HCT116 (cell line): ENCODE measurements at regions not wholly inside any gene's neighbourhood (a gene's known extent, or its start where the extent isn't known, plus 50 kb on each side); places are given as distances from the start of the nearest gene placed in this dataset.
"Not testable (repeated sequence)": the region's sequence is repeated elsewhere in the genome, so short reads cannot be mapped to it uniquely, and the experiment has no call there.

Source experiments
- ATAC-seq: fragments of 200-7000 bp; cut with Tn5 transposase; 2 replicates; pipeline ENCODE4 v1.9.1; 2020; ENCODE audit warnings: mild to moderate bottlenecking, moderate library complexity
- BruUV-seq: library from RNA; stranded (reverse); fragments of 400-500 nt; replicated peaks from 2 replicates; lab custom pipeline; 2021; lab: Mats Ljungman, UMichigan
- CTCF ChIA-PET: fragments of 300-600 bp; sonication (Branson Sonifier 250); formaldehyde crosslinking; loops from one replicate; lab custom pipeline; 2021; ENCODE audit warnings: antibody characterized with exemption; lab: Charles Lee
- POLR2A ChIA-PET: fragments of 300-600, 350-600 bp; sonication (Branson Sonifier 250); formaldehyde crosslinking; loops from one replicate; lab custom pipeline; 2021; ENCODE audit warnings: antibody characterized with exemption; lab: Charles Lee
- RAD21 ChIA-PET, 2 experiments: fragments of 300-600 bp; sonication (Branson Sonifier 250); formaldehyde crosslinking; loops; one replicate each; lab custom pipeline; 2023; ENCODE audit warnings: low total read pairs in 2 of 2; ENCODE audit not compliant: uncharacterized antibody in 2 of 2, unreplicated experiment in 2 of 2, low non-redundant PET in 1 of 2; lab: Charles Lee
- DNase-seq: peaks from one replicate; pipeline ENCODE4 v3.0.0-alpha.2; 2010; ENCODE audit warnings: low read depth, low spot score
- H2AFZ ChIP-seq: fragments of 200-600 bp; shearing (Covaris generic), sonication (generic); 2 replicates; pipeline ENCODE4 v1.6.1; 2017; ENCODE audit warnings: low read depth, mixed run types, mixed read lengths, antibody characterized with exemption, low read length; ENCODE audit not compliant: poor library complexity, severe bottlenecking
- H3K27ac ChIP-seq: 2 replicates; pipeline ENCODE4 v1.5.1; 2012; ENCODE audit warnings: low read depth, low read length
- H3K27me3 ChIP-seq: fragments of 200-600 bp; sonication (generic); 2 replicates; pipeline ENCODE4 v1.6.1; 2016; ENCODE audit warnings: mixed run types, low read length, mixed read lengths; ENCODE audit not compliant: insufficient read depth
- H3K36me3 ChIP-seq, 2 experiments: fragments of 200-500 bp in 1 of 2; fragments of 200-600 bp in 1 of 2; sonication (Bioruptor generic) in 1 of 2; sonication (generic) in 1 of 2; 2 replicates each; pipeline versions ENCODE4 v1.5.1 to v1.6.1; 2014 to 2016; ENCODE audit warnings: low read length in 2 of 2, inconsistent platforms in 1 of 2, mixed read lengths in 1 of 2, mixed run types in 1 of 2; ENCODE audit not compliant: insufficient read depth in 2 of 2, control insufficient read depth in 1 of 2
- H3K4me1 ChIP-seq, 2 experiments: fragments of 200-600 bp in 1 of 2; sonication (generic) in 1 of 2; 2 replicates each; pipeline versions ENCODE4 v1.5.1 to v1.6.1; 2012 to 2017; ENCODE audit warnings: low read length in 2 of 2, inconsistent platforms in 1 of 2, mild to moderate bottlenecking in 1 of 2, mixed read lengths in 1 of 2, mixed run types in 1 of 2, moderate library complexity in 1 of 2; ENCODE audit not compliant: insufficient read depth in 2 of 2, control insufficient read depth in 1 of 2
- H3K4me2 ChIP-seq: fragments of 200-600 bp; sonication (generic); 2 replicates; pipeline ENCODE4 v1.6.1; 2017; ENCODE audit warnings: mixed run types, low read length, mixed read lengths
- H3K4me3 ChIP-seq, 2 experiments: fragments of 200-600 bp in 1 of 2; sonication (generic) in 1 of 2; replicated peaks in 1 of 2; 2 replicates each; pipeline ENCODE4 v1.5.1; 2011 to 2016; ENCODE audit warnings: low read length in 2 of 2, control low read depth in 1 of 2, low read depth in 1 of 2, mild to moderate bottlenecking in 1 of 2, mixed read lengths in 1 of 2, mixed run types in 1 of 2
- H3K79me2 ChIP-seq: fragments of 200-600 bp; sonication (generic); 2 replicates; pipeline ENCODE4 v1.6.1; 2017; ENCODE audit warnings: mild to moderate bottlenecking, mixed run types, low read length, moderate library complexity, mixed read lengths; ENCODE audit not compliant: insufficient read depth
- H3K9ac ChIP-seq: fragments of 200-600 bp; sonication (generic); 2 replicates; pipeline ENCODE4 v1.6.1; 2016; ENCODE audit warnings: low read length, mixed read lengths
- H3K9me2 ChIP-seq: fragments of 200-600 bp; sonication (generic), shearing (Covaris generic); 2 replicates; pipeline ENCODE4 v1.6.1; 2017; ENCODE audit warnings: mixed run types, mild to moderate bottlenecking, moderate library complexity; ENCODE audit not compliant: insufficient read depth
- H3K9me3 ChIP-seq, 2 experiments: fragments of 200-500 bp in 1 of 2; fragments of 200-600 bp in 1 of 2; sonication (Bioruptor generic) in 1 of 2; sonication (generic) in 1 of 2; 2 replicates each; pipeline ENCODE4 v1.6.1; 2014 to 2017; ENCODE audit warnings: low read length in 2 of 2, mixed read lengths in 2 of 2, inconsistent platforms in 1 of 2, low read depth in 1 of 2, mild to moderate bottlenecking in 1 of 2, mixed run types in 1 of 2, moderate library complexity in 1 of 2; ENCODE audit not compliant: control insufficient read depth in 1 of 2, insufficient read depth in 1 of 2
- H4K20me1 ChIP-seq: fragments of 200-600 bp; sonication (generic), shearing (Covaris generic); 2 replicates; pipeline ENCODE4 v1.6.1; 2017; ENCODE audit warnings: mixed run types, mild to moderate bottlenecking, moderate library complexity; ENCODE audit not compliant: insufficient read depth
- intact Hi-C: fragments of 100-400 bp; cut with micrococcal nuclease; formaldehyde crosslinking; loops from 2 replicates; pipeline ENCODE4 v1.10.0; 2022

GRCh38 chr1:149686593-149687238, 95.8 kb upstream of the FCGR1A start:
- POLR2A ChIA-PET: not testable (repeated sequence)

DNA sequence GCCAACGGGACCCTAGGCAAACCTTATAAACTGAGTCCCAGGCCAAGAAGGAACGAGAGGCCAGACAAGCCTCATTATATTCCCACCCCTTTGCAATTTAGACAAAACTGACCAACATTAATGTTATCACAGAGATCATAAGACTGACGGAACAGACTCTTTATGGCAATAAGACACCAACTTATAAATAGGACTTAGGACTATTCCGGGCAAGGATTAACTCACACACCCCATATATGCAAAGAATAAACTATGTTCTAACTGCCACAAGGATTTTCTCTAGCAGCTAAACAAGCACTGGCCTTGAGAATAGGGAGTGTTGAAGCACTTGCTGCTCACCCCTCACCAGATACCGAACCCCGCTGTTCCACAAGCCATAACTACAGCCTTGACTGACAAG, 91.1 kb upstream of the FCGR1A start:
- H3K9me3 ChIP-seq, H2AFZ ChIP-seq, RAD21 ChIA-PET, BruUV-seq, H3K9me2 ChIP-seq, H3K36me3 ChIP-seq, ATAC-seq, H3K4me3 ChIP-seq, DNase-seq, H3K27me3 ChIP-seq, H3K27ac ChIP-seq, CTCF ChIA-PET, H3K9ac ChIP-seq, intact Hi-C loops, H4K20me1 ChIP-seq, H3K4me2 ChIP-seq, POLR2A ChIA-PET, H3K79me2 ChIP-seq, H3K4me1 ChIP-seq: not testable (repeated sequence)

More at GRCh38 chr1:149686593-149687238, 95.8 kb upstream of the FCGR1A start:
- RAD21 ChIA-PET, H3K9me3 ChIP-seq, H2AFZ ChIP-seq, H4K20me1 ChIP-seq, H3K9me2 ChIP-seq, DNase-seq, H3K9ac ChIP-seq, H3K4me3 ChIP-seq, CTCF ChIA-PET, H3K36me3 ChIP-seq, H3K4me2 ChIP-seq, H3K79me2 ChIP-seq, H3K27me3 ChIP-seq, intact Hi-C loops, BruUV-seq, H3K27ac ChIP-seq, H3K4me1 ChIP-seq: not testable (repeated sequence)
- peak; percentile 98 for ATAC-seq

- H3K9ac ChIP-seq, H3K36me3 ChIP-seq, H3K9me3 ChIP-seq, H3K79me2 ChIP-seq, H3K27me3 ChIP-seq, H3K4me2 ChIP-seq, H3K4me1 ChIP-seq, H3K27ac ChIP-seq, H3K4me3 ChIP-seq, ATAC-seq, POLR2A ChIA-PET, H3K9me2 ChIP-seq, BruUV-seq, CTCF ChIA-PET, DNase-seq, H2AFZ ChIP-seq, RAD21 ChIA-PET, H4K20me1 ChIP-seq, intact Hi-C loops: not testable (repeated sequence)
These were observed 89.5 kb upstream of the FCGR1A start for GRCh38 chr1:149692804-149693539.

DNA sequence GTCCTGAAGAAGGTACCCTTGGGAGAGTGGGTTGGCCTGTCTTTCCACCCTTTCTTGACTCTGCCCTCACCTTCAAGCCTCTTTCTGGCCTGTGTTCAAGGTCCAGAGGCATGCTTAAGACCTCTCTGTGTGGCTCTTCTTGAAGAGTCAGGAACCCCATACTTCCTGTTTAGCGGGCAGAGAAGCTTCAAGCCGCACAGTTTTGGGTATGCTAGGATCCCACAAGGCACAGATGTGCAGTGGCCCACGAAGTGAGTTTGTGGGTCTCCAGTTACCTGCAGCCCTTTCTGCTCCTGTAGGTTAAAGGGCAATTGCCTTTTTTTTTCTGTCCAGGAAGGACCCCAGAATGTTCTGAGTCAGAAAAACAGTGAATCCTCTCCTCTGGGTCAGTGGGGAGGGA, 87.4 kb upstream of the FCGR1A start:
- H3K4me2 ChIP-seq, RAD21 ChIA-PET, H3K36me3 ChIP-seq, intact Hi-C loops, H4K20me1 ChIP-seq, H3K79me2 ChIP-seq, BruUV-seq, H3K4me3 ChIP-seq, CTCF ChIA-PET, H3K4me1 ChIP-seq, H3K9me3 ChIP-seq, H3K27ac ChIP-seq, H2AFZ ChIP-seq, H3K27me3 ChIP-seq, DNase-seq, ATAC-seq, H3K9me2 ChIP-seq, POLR2A ChIA-PET, H3K9ac ChIP-seq: not testable (repeated sequence)
